Tibial artery (tissue), 4 donors: ENCODE measurements at regions not wholly inside any gene's neighbourhood (a gene's known extent, or its start where the extent isn't known, plus 50 kb on each side); places are given as distances from the start of the nearest gene placed in this dataset.

Experiments used
- DNase-seq, 2 donors: peaks; one replicate each; pipeline ENCODE4 v3.0.0-alpha.2; 2019
- H3K27ac ChIP-seq, 2 donors: fragments of 200-600 bp; sonication (generic) in 1 of 2; 1 replicate in 1 of 2; 2 replicates in 1 of 2; pipeline ENCODE4 v1.5.1; 2018 to 2019; ENCODE audit warnings: mild to moderate bottlenecking in 1 of 2
- H3K27me3 ChIP-seq, 2 donors: fragments of 200-600 bp; sonication (generic) in 1 of 2; one replicate each; pipeline versions ENCODE4 v1.5.1 to v1.6.0; 2016 to 2019
- H3K36me3 ChIP-seq, 3 donors: fragments of 200-600 bp; sonication (generic) in 2 of 3; one replicate each; pipeline ENCODE4 v1.5.1; 2016 to 2019; ENCODE audit warnings: mild to moderate bottlenecking in 2 of 3
- H3K4me1 ChIP-seq, 4 donors: fragments of 200-600 bp; sonication (generic) in 2 of 4; 1 replicate in 3 of 4; 2 replicates in 1 of 4; pipeline ENCODE4 v1.5.1; 2016 to 2019
- H3K4me3 ChIP-seq, 2 donors: fragments of 200-600 bp; sonication (generic) in 1 of 2; 1 replicate in 1 of 2; 2 replicates in 1 of 2; pipeline ENCODE4 v1.5.1; 2018 to 2019; ENCODE audit warnings: mild to moderate bottlenecking in 2 of 2
- H3K9me3 ChIP-seq, 3 donors: fragments of 200-600 bp; sonication (generic) in 1 of 3; one replicate each; pipeline ENCODE4 v1.5.1; 2016 to 2019
- intact Hi-C: fragments of 100-400 bp; cut with DNase I; formaldehyde crosslinking; loops from one replicate; pipeline ENCODE4 v1.15.0; 2023; ENCODE audit warnings: low total_unique reads
- TF ChIP-seq, protein P1 (sequence below), 2 experiments: fragments of 200-600 bp in 1 of 2; fragments of 450-650 bp in 1 of 2; IDR thresholded peaks; one replicate each; pipeline ENCODE4 v1.5.1; 2017 to 2019; ENCODE audit warnings: antibody characterized with exemption in 2 of 2, mild to moderate bottlenecking in 1 of 2, moderate library complexity in 1 of 2

DNA sequence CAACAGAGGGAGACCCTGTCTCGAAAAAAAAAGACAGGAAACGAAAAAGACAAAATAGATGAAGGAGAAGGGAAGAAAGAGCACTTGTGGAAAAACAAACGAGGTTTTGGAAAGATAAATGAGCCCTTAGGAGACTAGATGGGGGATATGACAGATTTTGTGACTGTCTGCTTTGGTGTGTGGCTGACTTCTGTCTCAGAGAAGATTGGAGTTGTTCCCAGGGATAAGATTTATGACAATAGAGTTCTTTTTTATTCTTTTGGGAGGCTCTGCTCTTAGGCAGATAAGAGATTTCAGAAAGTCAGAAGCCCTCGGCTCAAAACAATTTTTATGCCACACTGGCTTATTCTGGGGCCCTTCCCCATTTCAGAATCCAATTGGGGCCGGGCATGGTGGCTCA lies 73.9 kb upstream of the ATF7IP2 start:
- TF ChIP-seq, protein P1, sequence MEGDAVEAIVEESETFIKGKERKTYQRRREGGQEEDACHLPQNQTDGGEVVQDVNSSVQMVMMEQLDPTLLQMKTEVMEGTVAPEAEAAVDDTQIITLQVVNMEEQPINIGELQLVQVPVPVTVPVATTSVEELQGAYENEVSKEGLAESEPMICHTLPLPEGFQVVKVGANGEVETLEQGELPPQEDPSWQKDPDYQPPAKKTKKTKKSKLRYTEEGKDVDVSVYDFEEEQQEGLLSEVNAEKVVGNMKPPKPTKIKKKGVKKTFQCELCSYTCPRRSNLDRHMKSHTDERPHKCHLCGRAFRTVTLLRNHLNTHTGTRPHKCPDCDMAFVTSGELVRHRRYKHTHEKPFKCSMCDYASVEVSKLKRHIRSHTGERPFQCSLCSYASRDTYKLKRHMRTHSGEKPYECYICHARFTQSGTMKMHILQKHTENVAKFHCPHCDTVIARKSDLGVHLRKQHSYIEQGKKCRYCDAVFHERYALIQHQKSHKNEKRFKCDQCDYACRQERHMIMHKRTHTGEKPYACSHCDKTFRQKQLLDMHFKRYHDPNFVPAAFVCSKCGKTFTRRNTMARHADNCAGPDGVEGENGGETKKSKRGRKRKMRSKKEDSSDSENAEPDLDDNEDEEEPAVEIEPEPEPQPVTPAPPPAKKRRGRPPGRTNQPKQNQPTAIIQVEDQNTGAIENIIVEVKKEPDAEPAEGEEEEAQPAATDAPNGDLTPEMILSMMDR (IDR thresholded peaks at IDR 0.05), result no peak

DNA sequence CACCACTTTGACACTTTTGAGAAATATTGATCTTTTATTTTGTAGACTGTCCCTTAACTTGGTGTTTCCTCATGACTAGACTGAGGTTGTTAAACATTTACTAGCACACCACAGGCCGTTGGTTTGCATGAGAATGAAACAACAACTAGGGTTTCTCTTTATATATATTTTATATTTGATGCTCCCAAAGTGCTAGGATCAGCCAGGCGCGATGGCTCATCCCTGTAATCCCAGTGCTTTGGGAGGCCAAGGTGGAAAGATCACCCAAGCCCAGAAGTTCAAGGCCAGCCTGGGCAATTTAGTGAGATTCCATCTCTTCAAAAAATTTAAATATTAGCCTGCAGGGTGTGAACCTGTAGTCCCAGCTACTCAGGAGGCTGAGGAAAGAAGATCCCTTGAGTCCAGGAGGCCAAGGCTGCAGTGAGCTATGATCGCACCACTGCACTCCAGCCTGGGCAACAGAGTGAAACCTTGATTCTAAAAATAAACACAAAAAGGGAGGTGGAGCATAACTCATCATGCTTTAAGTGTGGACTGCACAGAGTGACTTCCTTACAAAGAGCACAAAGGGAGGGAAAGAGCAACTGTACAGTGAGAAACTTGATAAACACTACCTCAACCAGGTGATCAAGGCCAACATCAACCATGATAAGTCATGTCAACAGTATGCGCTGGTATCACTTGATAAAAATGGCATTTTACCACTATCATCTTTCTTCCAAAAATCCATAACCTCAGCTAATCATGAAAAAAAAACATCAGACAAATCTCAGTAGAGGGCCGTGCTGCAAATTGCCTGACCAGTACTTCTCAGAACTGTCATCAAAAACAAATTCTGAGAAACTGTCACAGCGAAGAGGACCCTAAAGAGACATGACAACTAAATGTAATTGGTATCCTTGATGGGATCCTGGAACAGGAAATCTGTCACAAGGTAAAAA lies 72.8 kb upstream of the ATF7IP2 start:
- Histone ChIP-seq H3K4me1 (no peaks in the 10 kb centered on the region), H3K27ac (no peak overlapping the region), H3K27me3 (no peaks in the 10 kb centered on the region), H3K4me3 (no peak overlapping the region), H3K9me3 (no peaks in the 10 kb centered on the region), H3K36me3 (no peaks in the 10 kb centered on the region)
- intact Hi-C loops, result loop anchor here (10.0 kb wide), 1 partner anchor 202 kb away; no protein-coding TSS in a partner anchor
- TF ChIP-seq, protein P1 (IDR thresholded peaks at IDR 0.05), result no peak
- no peak for DNase-seq

More for the DNA sequence above, 73.9 kb upstream of the ATF7IP2 start:
- no peak overlapping the region for H3K27ac ChIP-seq
- H3K4me1 ChIP-seq, result no peaks in the 10 kb centered on the region
- no peak for DNase-seq
- H3K27me3 ChIP-seq, result no peaks in the 10 kb centered on the region
- intact Hi-C loops, result loop anchor here (10.0 kb wide), 1 partner anchor 203 kb away; no protein-coding TSS in a partner anchor
- no peaks in the 10 kb centered on the region for H3K9me3 ChIP-seq
- H3K4me3 ChIP-seq, result no peak overlapping the region
- H3K36me3 ChIP-seq, result no peaks in the 10 kb centered on the region

DNA sequence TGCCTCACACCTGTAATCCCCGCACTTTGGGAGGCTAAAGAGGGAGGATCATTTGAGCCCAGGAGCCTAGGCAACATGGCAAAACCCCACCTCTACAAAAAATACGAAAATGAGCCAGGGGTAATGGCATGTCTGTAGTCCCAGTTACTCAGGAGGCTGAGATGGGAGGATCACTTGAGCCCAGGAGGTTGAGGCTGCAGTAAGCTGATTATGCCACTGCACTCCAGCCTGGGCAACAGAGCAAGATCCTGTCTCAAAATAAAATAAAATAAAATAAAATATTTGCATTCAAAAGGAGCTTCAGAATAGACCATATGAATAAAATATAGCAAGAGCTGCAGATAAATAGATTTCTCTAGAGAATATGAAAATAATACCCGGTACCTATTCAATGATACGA lies 71.5 kb upstream of the ATF7IP2 start:
- TF ChIP-seq, protein P1 (IDR thresholded peaks at IDR 0.05), result no peak
- no peaks in the 10 kb centered on the region for H3K27me3 ChIP-seq
- DNase-seq, result no peak
- H3K9me3 ChIP-seq, result no peaks in the 10 kb centered on the region
- H3K36me3 ChIP-seq, result no peaks in the 10 kb centered on the region
- H3K4me1 ChIP-seq, result no peaks in the 10 kb centered on the region
- no peak overlapping the region for H3K4me3 ChIP-seq
- H3K27ac ChIP-seq, result no peak overlapping the region
- intact Hi-C loops, result loop anchor here (10.0 kb wide), 1 partner anchor 200 kb away; no protein-coding TSS in a partner anchor

DNA sequence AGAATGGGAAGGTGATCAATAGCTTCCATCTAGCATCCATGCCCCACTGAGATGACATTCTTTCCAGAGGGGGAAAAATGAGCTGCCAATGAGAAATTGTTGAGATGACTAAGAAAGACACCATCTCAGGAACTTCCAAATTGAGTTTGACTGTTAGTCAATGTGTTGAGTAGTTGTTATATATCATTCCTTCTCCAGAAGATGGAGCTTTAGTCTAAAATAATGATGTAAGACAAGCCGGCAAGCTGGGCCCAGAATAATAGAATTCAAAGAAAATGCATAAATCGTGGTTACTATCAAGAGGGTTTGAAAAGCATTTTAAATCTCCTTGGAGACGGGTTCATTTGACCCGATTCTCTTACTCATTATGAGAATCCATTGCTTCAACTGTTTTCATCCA lies 71.0 kb upstream of the ATF7IP2 start:
- DNase-seq, result no peak
- Histone ChIP-seq H3K9me3 (no peaks in the 10 kb centered on the region), H3K27me3 (no peaks in the 10 kb centered on the region), H3K27ac (no peak overlapping the region), H3K36me3 (no peaks in the 10 kb centered on the region), H3K4me3 (no peak overlapping the region), H3K4me1 (no peaks in the 10 kb centered on the region)
- intact Hi-C loops, result loop anchor here (10.0 kb wide), 1 partner anchor 200 kb away; no protein-coding TSS in a partner anchor
- TF ChIP-seq, protein P1 (IDR thresholded peaks at IDR 0.05), result no peak

DNA sequence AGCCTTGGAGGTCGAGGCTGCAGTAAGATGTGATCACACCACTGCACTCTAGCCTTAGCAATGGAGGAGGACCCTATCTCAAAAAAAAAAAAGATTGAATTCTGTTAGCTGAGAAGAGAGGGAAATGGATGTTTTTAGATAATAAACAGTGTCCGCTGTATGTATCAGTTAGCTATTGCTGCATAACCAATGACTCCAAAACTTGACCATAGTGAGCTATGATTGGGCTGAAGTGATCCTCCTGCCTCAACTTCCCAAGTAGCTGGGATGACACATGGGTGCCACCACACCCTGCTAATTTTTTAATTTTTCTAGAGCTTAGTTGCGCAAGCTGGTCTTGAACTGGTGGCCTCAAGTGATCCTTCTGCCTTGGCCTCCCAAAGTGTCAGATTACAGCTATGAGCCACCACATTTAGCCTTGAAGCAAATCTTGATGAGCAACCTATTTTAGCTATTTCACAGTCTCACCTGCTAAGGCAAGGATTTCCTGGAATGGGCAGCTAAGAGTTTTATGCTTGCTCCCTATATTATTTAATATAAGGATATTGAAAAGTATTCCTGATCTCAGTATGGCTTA lies 68.3 kb upstream of the ATF7IP2 start:
- Histone ChIP-seq H3K4me3 (no peak overlapping the region), H3K36me3 (no peaks in the 10 kb centered on the region), H3K4me1 (no peaks in the 10 kb centered on the region), H3K27ac (no peak overlapping the region), H3K27me3 (no peaks in the 10 kb centered on the region), H3K9me3 (no peaks in the 10 kb centered on the region)
- no peak for DNase-seq
- intact Hi-C loops, result loop anchor here (10.0 kb wide), 1 partner anchor 197 kb away; no protein-coding TSS in a partner anchor
- TF ChIP-seq, protein P1 (IDR thresholded peaks at IDR 0.05), result no peak
